ES-I3 (cell line): ENCODE measurements at regions not wholly inside any gene's neighbourhood (a gene's known extent, or its start where the extent isn't known, plus 50 kb on each side); places are given as distances from the start of the nearest gene placed in this dataset.

Source experiments
- H3K36me3 ChIP-seq: 2 replicates; pipeline ENCODE4 v1.6.1; 2013; ENCODE audit warnings: mild to moderate bottlenecking, low read length, control low read depth, moderate library complexity; ENCODE audit not compliant: insufficient read depth
- H3K4me1 ChIP-seq: 2 replicates; pipeline ENCODE4 v1.6.1; 2013; ENCODE audit warnings: mild to moderate bottlenecking, control low read depth, low read length; ENCODE audit not compliant: insufficient read depth
- H3K9ac ChIP-seq: 2 replicates; pipeline ENCODE4 v1.6.1; 2013; ENCODE audit warnings: low read depth, mild to moderate bottlenecking, low read length, moderate library complexity
- H3K9me3 ChIP-seq: 2 replicates; pipeline ENCODE4 v1.6.1; 2013; ENCODE audit warnings: mild to moderate bottlenecking, low read length, moderate library complexity; ENCODE audit not compliant: control insufficient read depth, insufficient read depth

- Histone ChIP-seq H3K9me3 (no peaks in the 10 kb centered on the region), H3K4me1 (no peaks in the 10 kb centered on the region), H3K36me3 (no peaks in the 10 kb centered on the region), H3K9ac (no peak overlapping the region)
Measured at GRCh38 chr17:72439893-72440502, 319.2 kb downstream of the SOX9 start.

- no peaks in the 10 kb centered on the region for H3K9me3 ChIP-seq
- no peaks in the 10 kb centered on the region for H3K36me3 ChIP-seq
- peaks cover 3% of the 10 kb centered on the region; the same call in 1 of the 2 replicates for H3K4me1 ChIP-seq
- H3K9ac ChIP-seq = no peak overlapping the region
Measured at GRCh38 chr17:72440961-72441360, 320.1 kb downstream of the SOX9 start.

GRCh38 chr17:72441909-72442308 is 321.1 kb downstream of the SOX9 start:
- H3K36me3 ChIP-seq = no peaks in the 10 kb centered on the region
- peaks cover 3% of the 10 kb centered on the region; the same call in 1 of the 2 replicates for H3K4me1 ChIP-seq
- H3K9ac ChIP-seq = no peak overlapping the region
- no peaks in the 10 kb centered on the region for H3K9me3 ChIP-seq

- Histone ChIP-seq H3K4me1 (peaks cover 3% of the 10 kb centered on the region; the same call in 1 of the 2 replicates), H3K9ac (no peak overlapping the region)
Measured at GRCh38 chr17:72444517-72445054, 323.8 kb downstream of the SOX9 start.

GRCh38 chr17:72445055-72445991 is 324.5 kb downstream of the SOX9 start:
- no peak overlapping the region for H3K9ac ChIP-seq
- H3K4me1 ChIP-seq = peaks cover 3% of the 10 kb centered on the region; the same call in 1 of the 2 replicates
- no peaks in the 10 kb centered on the region for H3K36me3 ChIP-seq
- no peaks in the 10 kb centered on the region for H3K9me3 ChIP-seq

More at GRCh38 chr17:72444517-72445054, 323.8 kb downstream of the SOX9 start:
- H3K36me3 ChIP-seq = no peaks in the 10 kb centered on the region
- no peaks in the 10 kb centered on the region for H3K9me3 ChIP-seq

- Histone ChIP-seq H3K4me1 (peaks cover 3% of the 10 kb centered on the region; the same call in 1 of the 2 replicates), H3K36me3 (no peaks in the 10 kb centered on the region), H3K9me3 (no peaks in the 10 kb centered on the region), H3K9ac (no peak overlapping the region)
Measured at GRCh38 chr17:72446118-72446517, 325.3 kb downstream of the SOX9 start.

GRCh38 chr17:72446525-72447250 is 325.9 kb downstream of the SOX9 start:
- Histone ChIP-seq H3K9ac (no peak overlapping the region), H3K4me1 (peaks cover 3% of the 10 kb centered on the region; the same call in 1 of the 2 replicates), H3K36me3 (no peaks in the 10 kb centered on the region), H3K9me3 (no peaks in the 10 kb centered on the region)

- Histone ChIP-seq H3K4me1 (peaks cover 3% of the 10 kb centered on the region; the same call in 1 of the 2 replicates), H3K9me3 (no peaks in the 10 kb centered on the region), H3K9ac (no peak overlapping the region), H3K36me3 (no peaks in the 10 kb centered on the region)
Measured at GRCh38 chr17:72447251-72447640, 326.4 kb downstream of the SOX9 start.

- H3K9ac ChIP-seq = no peak overlapping the region
- H3K9me3 ChIP-seq = no peaks in the 10 kb centered on the region
- H3K36me3 ChIP-seq = no peaks in the 10 kb centered on the region
- peaks cover 5% of the 10 kb centered on the region; the same call in 1 of the 2 replicates for H3K4me1 ChIP-seq
Measured at GRCh38 chr17:72448019-72448418, 327.2 kb downstream of the SOX9 start.

- Histone ChIP-seq H3K36me3 (no peaks in the 10 kb centered on the region), H3K9me3 (no peaks in the 10 kb centered on the region), H3K9ac (no peak overlapping the region), H3K4me1 (peaks cover 13% of the 10 kb centered on the region; the same call in 1 of the 2 replicates)
Measured at GRCh38 chr17:72452286-72453173, 331.7 kb downstream of the SOX9 start.

GRCh38 chr17:72454342-72454741 is 333.5 kb downstream of the SOX9 start:
- Histone ChIP-seq H3K9me3 (no peaks in the 10 kb centered on the region), H3K4me1 (peaks cover 13% of the 10 kb centered on the region; the same call in 1 of the 2 replicates), H3K36me3 (no peaks in the 10 kb centered on the region), H3K9ac (no peak overlapping the region)

GRCh38 chr17:72455562-72455961 is 334.7 kb downstream of the SOX9 start:
- Histone ChIP-seq H3K9ac (no peak overlapping the region), H3K9me3 (no peaks in the 10 kb centered on the region), H3K4me1 (peaks cover 13% of the 10 kb centered on the region; the same call in 1 of the 2 replicates), H3K36me3 (no peaks in the 10 kb centered on the region)

GRCh38 chr17:72456075-72456474 is 335.3 kb downstream of the SOX9 start:
- Histone ChIP-seq H3K9me3 (no peaks in the 10 kb centered on the region), H3K9ac (no peak overlapping the region), H3K4me1 (peaks cover 13% of the 10 kb centered on the region; the same call in 1 of the 2 replicates), H3K36me3 (no peaks in the 10 kb centered on the region)
